ENCODE measurements at regions not wholly inside any gene's neighbourhood (a gene's known extent, or its start where the extent isn't known, plus 50 kb on each side); places are given as distances from the start of the nearest gene placed in this dataset.

- no peak for DNase-seq
Observed at GRCh38 chr16:73558219-73558618, 510.3 kb upstream of the ZFHX3 start.

- DNase-seq, result no peak
Observed at GRCh38 chr16:73553941-73554660, 506.2 kb upstream of the ZFHX3 start.

GRCh38 chr16:73549984-73550631 lies 502.2 kb upstream of the ZFHX3 start:
- no peak for DNase-seq

- no peak for DNase-seq
Observed at GRCh38 chr16:73547552-73548403, 499.9 kb upstream of the ZFHX3 start.

GRCh38 chr16:73546341-73546845 lies 498.5 kb upstream of the ZFHX3 start:
- no peak for DNase-seq

- no peak for DNase-seq
Observed at GRCh38 chr16:73545755-73546154, 497.8 kb upstream of the ZFHX3 start.

- DNase-seq, result no peak
Observed at GRCh38 chr16:73545290-73545689, 497.4 kb upstream of the ZFHX3 start.

GRCh38 chr16:73544826-73545225 lies 496.9 kb upstream of the ZFHX3 start:
- no peak for DNase-seq

- DNase-seq, result no peak
Observed at GRCh38 chr16:73543970-73544599, 496.2 kb upstream of the ZFHX3 start.

GRCh38 chr16:73543331-73543969 lies 495.5 kb upstream of the ZFHX3 start:
- DNase-seq, result no peak

- DNase-seq, result no peak
Observed at GRCh38 chr16:73542885-73543284, 495.0 kb upstream of the ZFHX3 start.

- DNase-seq, result no peak
Observed at GRCh38 chr16:73537921-73538320, 490.0 kb upstream of the ZFHX3 start.

GRCh38 chr16:73536931-73537330 lies 489.0 kb upstream of the ZFHX3 start:
- DNase-seq, result no peak

GRCh38 chr16:73531021-73531420 lies 483.1 kb upstream of the ZFHX3 start:
- no peak for DNase-seq

- DNase-seq, result no peak
Observed at GRCh38 chr16:73530529-73530928, 482.6 kb upstream of the ZFHX3 start.

GRCh38 chr16:73529303-73530012 lies 481.5 kb upstream of the ZFHX3 start:
- DNase-seq, result no peak

GRCh38 chr16:73527187-73527586 lies 479.3 kb upstream of the ZFHX3 start:
- DNase-seq, result no peak

GRCh38 chr16:73526011-73526804 lies 478.3 kb upstream of the ZFHX3 start:
- DNase-seq, result no peak

- no peak for DNase-seq
Observed at GRCh38 chr16:73523209-73523608, 475.3 kb upstream of the ZFHX3 start.

- DNase-seq, result no peak
Observed at GRCh38 chr16:73521499-73521898, 473.6 kb upstream of the ZFHX3 start.

- no peak for DNase-seq
Observed at GRCh38 chr16:73515616-73516015, 467.7 kb upstream of the ZFHX3 start.

All from KG1 (cell line).